ENCODE measurements at regions not wholly inside any gene's neighbourhood (a gene's known extent, or its start where the extent isn't known, plus 50 kb on each side); places are given as distances from the start of the nearest gene placed in this dataset.

DNA sequence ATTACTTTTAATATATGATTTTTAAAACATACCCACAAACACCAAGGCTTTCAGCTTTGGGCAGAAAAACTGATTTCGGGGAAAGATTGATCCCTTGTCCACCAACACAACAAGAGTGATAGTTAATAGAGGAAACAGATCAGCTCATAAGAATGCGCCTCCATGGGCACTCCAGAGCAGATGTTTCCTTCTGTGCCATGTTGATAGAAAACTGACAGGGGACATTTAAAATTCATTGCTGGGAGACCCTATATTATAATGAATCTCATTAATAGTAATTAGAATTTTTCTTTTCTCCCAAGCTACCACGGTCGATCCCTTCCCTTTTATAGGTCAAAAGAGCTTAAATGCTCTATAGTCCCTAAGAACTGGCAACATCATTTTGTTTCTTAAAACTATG lies 431.2 kb downstream of the IRS2 start (continued):
- TF ChIP-seq PRDM2 (tag by site-specific recombination; IDR thresholded peaks at IDR 0.05; ENCODE audit: borderline replicate concordance) (no peak), ZNF132 (tag by site-specific recombination; IDR thresholded peaks at IDR 0.05; ENCODE audit: borderline replicate concordance) (no peak), ZBTB20 (tag by site-specific recombination; IDR thresholded peaks at IDR 0.05) (no peak), ZNF76 (tag by site-specific recombination; IDR thresholded peaks at IDR 0.05; ENCODE audit: borderline replicate concordance, low read depth) (no peak), IKZF3 (tag by site-specific recombination; IDR thresholded peaks at IDR 0.05) (no peak), ZBTB1 (tag by site-specific recombination; IDR thresholded peaks at IDR 0.05) (no peak), ZNF174 (tag by site-specific recombination; IDR thresholded peaks at IDR 0.05) (no peak), ZNF274 (IDR thresholded peaks at IDR 0.05; ENCODE audit: low read length) (no peak), ZNF274 (tag by site-specific recombination; IDR thresholded peaks at IDR 0.05; ENCODE audit: borderline replicate concordance) (no peak), ZNF266 (tag by site-specific recombination; IDR thresholded peaks at IDR 0.05; ENCODE audit: low read depth) (no peak), ZNF664 (tag by site-specific recombination; IDR thresholded peaks at IDR 0.05) (no peak), TRIM28 (IDR thresholded peaks at IDR 0.05; ENCODE audit: borderline replicate concordance, low read length) (no peak), SCRT2 (tag by site-specific recombination; IDR thresholded peaks at IDR 0.05) (no peak), ZNF747 (tag by site-specific recombination; IDR thresholded peaks at IDR 0.05) (no peak)

- H3K4me3 ChIP-seq (ENCODE audit: low read depth, low read length) = no peak overlapping the region
- H3K9me3 ChIP-seq (ENCODE audit: control insufficient read depth, insufficient read depth, low read depth, low read length) = no peaks in the 10 kb centered on the region
- ChIA-PET POLR2A (no interaction called here), CTCF (no interaction called here)
- no peaks in the 10 kb centered on the region for H3K4me1 ChIP-seq (ENCODE audit: control insufficient read depth, insufficient read depth, low read length)
- H3K27ac ChIP-seq (ENCODE audit: extremely low read depth, low read depth, low read length) = no peak overlapping the region
- TF ChIP-seq ZIC2 (tag by site-specific recombination; IDR thresholded peaks at IDR 0.05) = no peak
- no peak for TF ChIP-seq ZNF18 (tag by site-specific recombination; IDR thresholded peaks at IDR 0.05)
- TF ChIP-seq ZNF561 (tag by site-specific recombination; IDR thresholded peaks at IDR 0.05; ENCODE audit: borderline replicate concordance) = no peak
- no peak for TF ChIP-seq ZNF239 (tag by site-specific recombination; IDR thresholded peaks at IDR 0.05)
- TF ChIP-seq MEIS1 (CRISPR knock-in tag; IDR thresholded peaks at IDR 0.05; ENCODE audit: borderline replicate concordance) = no peak
- TF ChIP-seq ZNF221 (tag by site-specific recombination; IDR thresholded peaks at IDR 0.05; ENCODE audit: borderline replicate concordance) = no peak
- TF ChIP-seq, protein P1, sequence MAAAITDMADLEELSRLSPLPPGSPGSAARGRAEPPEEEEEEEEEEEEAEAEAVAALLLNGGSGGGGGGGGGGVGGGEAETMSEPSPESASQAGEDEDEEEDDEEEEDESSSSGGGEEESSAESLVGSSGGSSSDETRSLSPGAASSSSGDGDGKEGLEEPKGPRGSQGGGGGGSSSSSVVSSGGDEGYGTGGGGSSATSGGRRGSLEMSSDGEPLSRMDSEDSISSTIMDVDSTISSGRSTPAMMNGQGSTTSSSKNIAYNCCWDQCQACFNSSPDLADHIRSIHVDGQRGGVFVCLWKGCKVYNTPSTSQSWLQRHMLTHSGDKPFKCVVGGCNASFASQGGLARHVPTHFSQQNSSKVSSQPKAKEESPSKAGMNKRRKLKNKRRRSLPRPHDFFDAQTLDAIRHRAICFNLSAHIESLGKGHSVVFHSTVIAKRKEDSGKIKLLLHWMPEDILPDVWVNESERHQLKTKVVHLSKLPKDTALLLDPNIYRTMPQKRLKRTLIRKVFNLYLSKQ (tag by site-specific recombination; IDR thresholded peaks at IDR 0.05; ENCODE audit: borderline replicate concordance) = no peak
- TF ChIP-seq ZNF629 (tag by site-specific recombination; IDR thresholded peaks at IDR 0.05) = no peak
- TF ChIP-seq ZNF600 (tag by site-specific recombination; IDR thresholded peaks at IDR 0.05) = no peak
- TF ChIP-seq SCRT2 (tag by site-specific recombination; IDR thresholded peaks at IDR 0.05) = no peak
- TF ChIP-seq ZNF132 (tag by site-specific recombination; IDR thresholded peaks at IDR 0.05; ENCODE audit: borderline replicate concordance) = no peak
- TF ChIP-seq ZNF785 (tag by site-specific recombination; IDR thresholded peaks at IDR 0.05) = no peak
- no peak for TF ChIP-seq HOXC10 (CRISPR knock-in tag; IDR thresholded peaks at IDR 0.05)
- H3K36me3 ChIP-seq (ENCODE audit: control insufficient read depth in 2 of 2, insufficient read depth in 1 of 2, low read length in 2 of 2) = no peaks in the 10 kb centered on the region
These were observed 435.1 kb downstream of the IRS2 start for GRCh38 chr13:109351236-109351635.
